ENCODE measurements at regions not wholly inside any gene's neighbourhood (a gene's known extent, or its start where the extent isn't known, plus 50 kb on each side); places are given as distances from the start of the nearest gene placed in this dataset.
"Not testable (repeated sequence)": the region's sequence is repeated elsewhere in the genome, so short reads cannot be mapped to it uniquely, and the experiment has no call there.

- H3K4me3 ChIP-seq (ENCODE audit: low read depth, low read length), result no peak overlapping the region
- no peak for TF ChIP-seq CTCF (IDR thresholded peaks at IDR 0.05; ENCODE audit: borderline replicate concordance, insufficient read depth, low read depth, low read length)
Measured at GRCh38 chr7:1348823-1349335, 110.4 kb downstream of the MICALL2 start.

GRCh38 chr7:1349351-1349761, 109.9 kb downstream of the MICALL2 start:
- no peak overlapping the region for H3K4me3 ChIP-seq (ENCODE audit: low read depth, low read length)
- no peak for TF ChIP-seq CTCF (IDR thresholded peaks at IDR 0.05; ENCODE audit: borderline replicate concordance, insufficient read depth, low read depth, low read length)

DNA sequence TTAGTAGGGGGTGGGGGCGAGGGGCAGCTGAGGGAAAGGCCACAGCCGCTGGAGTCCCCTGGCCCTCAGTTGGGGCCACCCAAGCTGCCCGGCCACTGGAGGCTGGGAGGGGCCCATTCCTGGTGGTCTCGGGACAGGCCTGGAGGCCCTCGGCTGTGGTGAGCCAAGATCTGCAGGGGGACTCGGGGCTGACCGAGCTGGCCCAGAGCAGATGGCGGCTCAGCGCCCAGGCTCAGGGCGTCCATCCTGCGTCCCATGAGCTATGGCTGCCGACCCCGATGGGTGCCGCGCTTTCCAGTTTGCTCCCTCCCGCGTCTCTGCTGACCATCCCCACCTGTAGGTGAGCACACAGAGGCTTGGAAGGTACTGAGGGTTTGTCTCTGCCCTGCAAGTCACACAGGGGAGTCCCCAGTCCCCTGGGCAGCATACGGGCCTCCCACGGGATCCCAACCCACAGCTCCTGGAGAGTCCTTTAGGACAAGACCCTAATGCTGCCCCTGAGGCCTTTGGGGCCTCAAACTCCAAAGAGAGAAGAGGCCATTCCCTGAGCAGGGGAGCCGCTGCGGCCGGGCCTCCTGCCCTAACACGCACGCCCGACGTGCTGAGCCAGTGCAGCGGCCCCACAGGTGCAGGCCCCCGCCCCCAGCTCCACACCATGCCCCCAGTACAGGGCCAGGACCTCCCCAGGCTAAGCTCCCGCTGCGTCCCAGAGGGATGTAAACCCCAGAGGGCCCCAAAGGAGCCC, 107.2 kb downstream of the MICALL2 start:
- no peak overlapping the region for H3K4me3 ChIP-seq (ENCODE audit: low read depth, low read length)
- TF ChIP-seq CTCF (IDR thresholded peaks at IDR 0.05; ENCODE audit: borderline replicate concordance, insufficient read depth, low read depth, low read length), result no peak

- TF ChIP-seq CTCF (IDR thresholded peaks at IDR 0.05; ENCODE audit: borderline replicate concordance, insufficient read depth, low read depth, low read length), result no peak
- no peak overlapping the region for H3K4me3 ChIP-seq (ENCODE audit: low read depth, low read length)
Measured at GRCh38 chr7:1352656-1353271, 106.5 kb downstream of the MICALL2 start.

- TF ChIP-seq CTCF (IDR thresholded peaks at IDR 0.05; ENCODE audit: borderline replicate concordance, insufficient read depth, low read depth, low read length), result no peak
Measured at GRCh38 chr7:1354661-1355567, 104.4 kb downstream of the MICALL2 start.

DNA sequence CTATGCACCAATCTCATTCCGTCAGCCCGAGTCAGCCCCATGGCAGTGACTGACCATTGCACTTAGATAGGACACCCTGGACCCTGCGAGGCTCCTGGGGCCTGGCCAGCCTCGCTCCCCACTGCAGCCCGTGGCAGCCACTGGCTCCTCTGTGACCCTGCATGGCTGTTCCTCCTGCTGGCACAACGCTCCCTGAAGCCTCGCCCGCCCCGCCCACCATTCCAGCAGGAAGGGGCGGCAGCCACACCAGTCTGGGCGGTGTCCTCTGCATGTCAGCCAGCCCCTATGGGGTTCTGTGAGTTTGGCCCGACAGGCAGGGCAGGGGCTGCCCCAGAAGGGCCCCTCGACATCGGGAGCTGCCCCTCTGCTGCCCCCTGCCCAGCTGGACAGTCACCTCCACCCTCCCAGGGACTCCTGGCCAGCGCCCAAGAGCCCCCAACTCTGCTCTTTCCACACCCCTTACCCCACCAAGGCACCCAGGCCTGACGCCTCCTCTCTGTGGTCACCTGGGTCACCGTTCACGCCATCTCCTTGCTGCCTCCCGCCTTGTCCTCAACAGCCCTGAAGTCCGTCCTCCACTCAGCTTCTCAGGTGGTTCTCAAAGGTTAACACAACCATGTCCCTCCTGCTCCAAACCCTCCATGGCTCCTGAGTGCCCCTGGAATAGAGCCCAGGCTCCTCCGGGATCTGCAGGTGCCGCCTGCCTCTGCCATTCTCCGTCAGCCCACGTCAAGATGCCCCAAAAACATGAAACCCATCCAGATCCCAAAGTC, 103.5 kb downstream of the MICALL2 start:
- TF ChIP-seq CTCF (IDR thresholded peaks at IDR 0.05; ENCODE audit: borderline replicate concordance, insufficient read depth, low read depth, low read length), result no peak
- no peak overlapping the region for H3K4me3 ChIP-seq (ENCODE audit: low read depth, low read length)

More at GRCh38 chr7:1354661-1355567, 104.4 kb downstream of the MICALL2 start:
- no peak overlapping the region for H3K4me3 ChIP-seq (ENCODE audit: low read depth, low read length)

- not testable (repeated sequence) for H3K4me3 ChIP-seq (ENCODE audit: low read depth, low read length)
Measured at GRCh38 chr7:1356853-1357252, 102.4 kb downstream of the MICALL2 start.

DNA sequence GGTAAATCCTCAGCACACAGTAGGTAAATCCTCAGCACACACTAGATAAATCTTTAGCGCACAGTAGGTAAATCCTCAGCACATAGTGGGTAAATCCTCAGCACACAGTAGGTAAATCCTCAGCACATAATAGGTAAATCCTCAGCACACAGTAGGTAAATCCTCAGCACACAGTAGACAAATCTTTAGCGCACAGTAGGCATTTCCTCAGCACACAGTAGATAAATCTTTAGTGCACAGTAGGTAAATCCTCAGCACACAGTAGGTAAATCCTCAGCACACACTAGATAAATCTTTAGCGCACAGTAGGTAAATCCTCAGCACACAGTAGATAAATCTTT, 102.0 kb downstream of the MICALL2 start:
- not testable (repeated sequence) for H3K4me3 ChIP-seq (ENCODE audit: low read depth, low read length)

Data from GM12875 (cell line).